ENCODE measurements at regions not wholly inside any gene's neighbourhood (a gene's known extent, or its start where the extent isn't known, plus 50 kb on each side); places are given as distances from the start of the nearest gene placed in this dataset.

DNA sequence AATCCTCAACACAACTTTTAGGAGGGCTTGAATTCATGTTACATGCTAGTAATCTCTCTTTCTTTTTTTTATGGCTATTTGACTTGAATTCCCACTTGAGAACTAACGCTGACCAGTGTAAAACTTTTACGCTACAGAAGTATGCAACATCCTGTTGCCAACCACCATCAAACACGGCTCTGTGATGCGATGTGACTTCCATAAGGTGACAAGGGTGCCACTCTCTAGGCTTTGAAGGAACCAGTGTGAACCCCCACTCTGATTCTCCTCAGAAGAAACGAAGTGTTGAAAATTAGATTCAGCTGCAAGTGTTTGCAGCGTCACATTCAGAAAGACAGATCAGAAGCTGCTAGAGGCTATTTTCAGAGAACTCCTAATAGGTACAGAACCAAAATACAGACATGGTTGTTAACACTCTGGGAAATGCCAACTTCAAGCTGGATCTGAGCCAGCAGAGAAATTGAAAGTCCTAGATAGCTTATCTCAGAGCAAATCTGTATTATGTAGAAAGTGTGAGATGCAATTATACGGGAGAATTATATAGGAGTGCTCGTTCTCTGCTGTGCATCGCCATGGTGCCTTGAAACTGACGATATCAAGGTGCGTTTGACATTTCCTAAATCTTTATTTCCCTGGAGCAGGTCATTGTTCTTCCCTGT is 271.2 kb downstream of the LPIN1 start:
- TF ChIP-seq, protein P1, sequence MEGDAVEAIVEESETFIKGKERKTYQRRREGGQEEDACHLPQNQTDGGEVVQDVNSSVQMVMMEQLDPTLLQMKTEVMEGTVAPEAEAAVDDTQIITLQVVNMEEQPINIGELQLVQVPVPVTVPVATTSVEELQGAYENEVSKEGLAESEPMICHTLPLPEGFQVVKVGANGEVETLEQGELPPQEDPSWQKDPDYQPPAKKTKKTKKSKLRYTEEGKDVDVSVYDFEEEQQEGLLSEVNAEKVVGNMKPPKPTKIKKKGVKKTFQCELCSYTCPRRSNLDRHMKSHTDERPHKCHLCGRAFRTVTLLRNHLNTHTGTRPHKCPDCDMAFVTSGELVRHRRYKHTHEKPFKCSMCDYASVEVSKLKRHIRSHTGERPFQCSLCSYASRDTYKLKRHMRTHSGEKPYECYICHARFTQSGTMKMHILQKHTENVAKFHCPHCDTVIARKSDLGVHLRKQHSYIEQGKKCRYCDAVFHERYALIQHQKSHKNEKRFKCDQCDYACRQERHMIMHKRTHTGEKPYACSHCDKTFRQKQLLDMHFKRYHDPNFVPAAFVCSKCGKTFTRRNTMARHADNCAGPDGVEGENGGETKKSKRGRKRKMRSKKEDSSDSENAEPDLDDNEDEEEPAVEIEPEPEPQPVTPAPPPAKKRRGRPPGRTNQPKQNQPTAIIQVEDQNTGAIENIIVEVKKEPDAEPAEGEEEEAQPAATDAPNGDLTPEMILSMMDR (IDR thresholded peaks at IDR 0.05), result no peak
- no peak for TF ChIP-seq POLR2A (IDR thresholded peaks at IDR 0.05)
